OCI-LY7 (cell line): ENCODE measurements at regions not wholly inside any gene's neighbourhood (a gene's known extent, or its start where the extent isn't known, plus 50 kb on each side); places are given as distances from the start of the nearest gene placed in this dataset.

ENCODE experiments used
- CTCF ChIP-seq: fragments of 200-600 bp; sonication (generic); conservative IDR thresholded peaks from 2 replicates; pipeline ENCODE4 v1.5.1; 2014; ENCODE audit warnings: mild to moderate bottlenecking, antibody characterized with exemption, low read length, moderate library complexity, mixed read lengths
- EZH2phosphoT487 ChIP-seq: fragments of 200-600 bp; sonication (generic); IDR thresholded peaks from 2 replicates; pipeline ENCODE4 v1.6.1; 2018; ENCODE audit warnings: low read depth, borderline replicate concordance, mild to moderate bottlenecking, mixed run types, antibody characterized with exemption, low read length, moderate library complexity, mixed read lengths

GRCh38 chr13:89610331-89610730 lies 1737.2 kb upstream of the MIR17HG start:
- TF ChIP-seq CTCF (no peak), EZH2phosphoT487 (no peak)
